A673 (cell line): ENCODE measurements at regions not wholly inside any gene's neighbourhood (a gene's known extent, or its start where the extent isn't known, plus 50 kb on each side); places are given as distances from the start of the nearest gene placed in this dataset.

Experiments used
- BruUV-seq: library from RNA; stranded (reverse); fragments of 400-500 nt; replicated peaks from 2 replicates; lab custom pipeline; 2021; lab: Mats Ljungman, UMichigan
- CTCF ChIA-PET: fragments of 300-600 bp; sonication (Branson Sonifier 250); formaldehyde crosslinking; loops from one replicate; lab custom pipeline; 2022; ENCODE audit warnings: antibody characterized with exemption; lab: Charles Lee
- POLR2A ChIA-PET: fragments of 300-600 bp; sonication (Branson Sonifier 250); formaldehyde crosslinking; loops from one replicate; lab custom pipeline; 2022; ENCODE audit warnings: antibody characterized with exemption; ENCODE audit not compliant: low non-redundant PET; lab: Charles Lee
- DNase-seq: peaks from one replicate; pipeline ENCODE4 v3.0.0-alpha.2; 2015; ENCODE audit warnings: low spot score
- H3K27ac ChIP-seq: fragments of 200-600 bp; sonication (generic); 2 replicates; pipeline ENCODE4 v1.5.1; 2016; ENCODE audit warnings: mixed run types, low read depth, mild to moderate bottlenecking, mixed read lengths, antibody characterized with exemption, low read length; ENCODE audit not compliant: poor library complexity, severe bottlenecking
- H3K27me3 ChIP-seq: fragments of 200-600 bp; sonication (generic); replicated peaks from 2 replicates; pipeline ENCODE4 v1.6.1; 2017; ENCODE audit warnings: mixed run types, low read depth, mild to moderate bottlenecking, mixed read lengths, antibody characterized with exemption, low read length; ENCODE audit not compliant: insufficient read depth, poor library complexity
- H3K36me3 ChIP-seq: fragments of 200-600 bp; sonication (generic); 2 replicates; pipeline ENCODE4 v1.6.1; 2016; ENCODE audit warnings: mixed run types, mild to moderate bottlenecking, mixed read lengths, antibody characterized with exemption, low read length; ENCODE audit not compliant: insufficient read depth, poor library complexity, severe bottlenecking
- H3K4me1 ChIP-seq: fragments of 200-600 bp; sonication (generic); 2 replicates; pipeline ENCODE4 v1.6.1; 2017; ENCODE audit warnings: mixed run types, mild to moderate bottlenecking, mixed read lengths, antibody characterized with exemption, low read length; ENCODE audit not compliant: insufficient read depth, poor library complexity, severe bottlenecking
- H3K4me3 ChIP-seq: fragments of 200-600 bp; sonication (generic); 2 replicates; pipeline ENCODE4 v1.5.1; 2016; ENCODE audit warnings: low read depth, mixed run types, mild to moderate bottlenecking, mixed read lengths, low read length; ENCODE audit not compliant: poor library complexity, severe bottlenecking
- H3K9me3 ChIP-seq: fragments of 200-600 bp; sonication (generic); 2 replicates; pipeline ENCODE4 v1.6.1; 2016; ENCODE audit warnings: mixed run types, low read depth, mild to moderate bottlenecking, mixed read lengths, antibody characterized with exemption, low read length; ENCODE audit not compliant: poor library complexity, severe bottlenecking
- CTCF ChIP-seq: fragments of 300-800, 200-600 bp; sonication (generic); conservative IDR thresholded peaks from 2 replicates; pipeline ENCODE4 v1.5.1; 2017; ENCODE audit warnings: low read depth, mild to moderate bottlenecking, antibody characterized with exemption, low read length, moderate library complexity, mixed read lengths
- EZH2 ChIP-seq: fragments of 200-600 bp; sonication (generic); IDR thresholded peaks from 2 replicates; pipeline ENCODE4 v1.6.1; 2017; ENCODE audit warnings: borderline replicate concordance, low read depth, mild to moderate bottlenecking, mixed read lengths, antibody characterized with exemption, low read length; ENCODE audit not compliant: poor library complexity, severe bottlenecking
- intact Hi-C: fragments of 100-400 bp; cut with micrococcal nuclease; formaldehyde crosslinking; loops from one replicate; pipeline ENCODE4 v1.10.0; 2022; ENCODE audit not compliant: unreplicated experiment

DNA sequence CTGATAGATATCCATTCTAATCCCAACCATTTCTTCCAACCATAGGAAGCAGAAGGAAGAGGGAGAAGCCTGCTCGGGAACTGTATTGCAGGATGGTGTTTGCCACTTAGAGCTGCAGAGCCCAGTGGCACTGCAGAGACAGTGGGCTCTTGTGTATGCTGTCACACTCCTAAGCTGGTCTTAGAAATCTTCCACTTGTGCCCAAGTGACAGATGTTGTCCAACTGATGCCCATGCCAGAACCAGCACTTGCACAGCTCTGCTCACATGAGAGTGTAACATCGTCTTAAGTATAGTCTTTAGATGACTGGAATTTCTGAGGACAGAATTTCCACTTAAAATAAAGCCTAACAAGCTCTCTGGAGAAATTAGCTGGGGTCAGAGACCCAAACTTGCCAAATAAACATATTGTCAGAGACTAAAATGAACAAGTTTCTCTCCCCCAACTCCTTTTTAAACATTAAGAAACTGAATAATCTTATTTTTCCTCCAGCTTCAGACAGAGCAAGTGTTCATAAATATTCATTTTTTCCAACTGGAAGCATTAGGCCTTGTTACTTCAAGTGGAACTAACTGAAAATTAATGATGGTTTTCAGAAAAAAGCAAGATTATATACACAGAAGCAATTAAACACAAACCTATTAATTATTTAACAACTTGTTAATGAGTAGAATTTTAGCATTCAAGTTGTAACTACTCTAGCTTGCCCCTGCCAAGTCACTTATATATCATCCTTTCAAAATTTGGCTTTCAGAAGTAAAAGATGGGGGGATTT lies 577.3 kb downstream of the AJAP1 start:
- intact Hi-C loops, result no loop called here
- TF ChIP-seq CTCF, result no peak
- TF ChIP-seq EZH2, result no peak
- H3K9me3 ChIP-seq, result peaks cover 3% of the 10 kb centered on the region
- POLR2A ChIA-PET, result no interaction called here
- H3K4me3 ChIP-seq, result no peak overlapping the region
- peaks cover 6% of the 10 kb centered on the region for H3K27me3 ChIP-seq
- no peaks in the 10 kb centered on the region for H3K36me3 ChIP-seq
- CTCF ChIA-PET, result no interaction called here
- BruUV-seq, result no TSS peak
- DNase-seq, result no peak
- H3K4me1 ChIP-seq, result no peaks in the 10 kb centered on the region
- no peak overlapping the region for H3K27ac ChIP-seq

DNA sequence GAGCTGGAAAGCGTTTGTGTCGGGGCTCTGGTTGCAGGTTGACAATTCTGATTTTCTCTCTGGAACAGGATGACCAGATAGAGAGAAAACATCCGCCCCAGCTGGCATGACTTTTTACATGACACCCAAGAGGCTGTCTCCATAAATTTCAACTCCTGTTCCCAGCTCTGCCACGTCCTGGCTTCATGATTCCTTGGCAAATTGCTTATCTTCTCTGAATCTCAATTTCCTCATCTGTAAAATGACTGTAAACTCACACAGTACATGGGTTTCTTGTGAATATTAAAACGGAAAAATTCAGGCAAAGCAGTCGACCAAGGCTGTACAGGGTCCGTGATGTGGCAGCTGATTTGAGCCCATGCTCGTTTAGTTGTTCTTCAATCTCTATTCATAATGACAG lies 572.7 kb downstream of the AJAP1 start:
- no TSS peak for BruUV-seq
- Histone ChIP-seq H3K27ac (no peak overlapping the region), H3K27me3 (peaks cover 9% of the 10 kb centered on the region), H3K36me3 (no peaks in the 10 kb centered on the region), H3K4me3 (no peak overlapping the region), H3K9me3 (no peaks in the 10 kb centered on the region), H3K4me1 (no peaks in the 10 kb centered on the region)
- DNase-seq, result no peak
- ChIA-PET POLR2A (no interaction called here), CTCF (no interaction called here)
- intact Hi-C loops, result no loop called here
- TF ChIP-seq CTCF (no peak), EZH2 (no peak)

DNA sequence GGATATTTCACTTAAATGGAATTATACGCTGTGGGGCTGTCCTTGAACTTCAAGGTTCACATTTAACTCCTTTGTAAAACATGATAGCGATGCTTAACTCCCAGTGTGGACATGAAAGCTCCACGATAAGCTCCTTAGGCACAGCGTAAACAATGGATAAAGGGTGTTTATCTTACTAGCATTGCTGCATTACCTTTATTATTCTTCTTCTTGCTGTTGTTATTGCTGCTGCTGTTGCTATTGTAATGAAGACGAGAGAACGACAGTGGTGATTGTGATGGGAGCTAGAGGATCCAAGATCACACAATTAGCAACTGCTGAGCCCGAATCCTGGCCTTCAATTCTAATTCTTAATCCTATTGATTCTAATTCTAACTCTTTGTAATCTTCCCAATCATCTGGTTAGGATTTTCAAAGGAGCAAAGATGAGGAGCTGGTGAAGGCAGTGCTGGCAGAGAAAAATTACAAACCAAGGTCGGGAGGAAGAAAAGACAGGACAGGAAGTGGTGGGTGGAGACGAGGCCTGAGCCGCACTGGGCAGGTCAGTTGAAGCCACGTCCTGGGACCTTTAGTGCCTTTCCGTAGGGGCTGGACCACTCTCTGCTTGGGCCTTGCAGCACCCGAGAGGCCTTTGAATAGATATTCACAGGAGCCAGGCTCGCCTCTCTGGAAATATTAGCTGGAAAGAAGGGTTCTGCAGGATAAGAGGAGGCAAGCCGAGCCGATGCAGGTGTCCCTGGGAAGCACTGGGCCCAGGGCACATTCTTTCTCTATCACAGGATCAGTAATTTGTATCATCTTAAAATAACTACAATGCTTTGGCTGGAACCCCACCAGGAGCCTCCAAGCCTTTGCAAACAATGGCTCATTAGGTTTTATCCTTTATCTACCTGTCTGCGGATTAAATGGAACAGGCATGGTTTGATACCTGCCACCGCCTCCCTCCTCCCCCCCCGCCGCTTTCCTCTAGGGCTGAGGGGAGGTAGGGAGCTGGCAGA lies 571.6 kb downstream of the AJAP1 start:
- no peak overlapping the region for H3K4me3 ChIP-seq
- TF ChIP-seq EZH2 (no peak), CTCF (no peak)
- BruUV-seq, result no TSS peak
- no peaks in the 10 kb centered on the region for H3K4me1 ChIP-seq
- CTCF ChIA-PET, result no interaction called here
- H3K36me3 ChIP-seq, result no peaks in the 10 kb centered on the region
- H3K9me3 ChIP-seq, result no peaks in the 10 kb centered on the region
- H3K27ac ChIP-seq, result no peak overlapping the region
- peaks cover 9% of the 10 kb centered on the region for H3K27me3 ChIP-seq
- POLR2A ChIA-PET, result no interaction called here
- intact Hi-C loops, result no loop called here
- no peak for DNase-seq
